ENCODE measurements at regions not wholly inside any gene's neighbourhood (a gene's known extent, or its start where the extent isn't known, plus 50 kb on each side); places are given as distances from the start of the nearest gene placed in this dataset.
"Not testable (repeated sequence)": the region's sequence is repeated elsewhere in the genome, so short reads cannot be mapped to it uniquely, and the experiment has no call there.

GRCh38 chr12:59079002-59079401 is 158.7 kb upstream of the LRIG3 start:
- no peak for DNase-seq

- no peak for DNase-seq
Measured at GRCh38 chr12:59077575-59078426, 157.5 kb upstream of the LRIG3 start.

- no peak for DNase-seq
Measured at GRCh38 chr12:59077153-59077552, 156.8 kb upstream of the LRIG3 start.

GRCh38 chr12:59076622-59077021 is 156.3 kb upstream of the LRIG3 start:
- DNase-seq: no peak

GRCh38 chr12:59075968-59076490 is 155.7 kb upstream of the LRIG3 start:
- no peak for DNase-seq

GRCh38 chr12:59075141-59075540 is 154.8 kb upstream of the LRIG3 start:
- DNase-seq: no peak

- no peak for DNase-seq
Measured at GRCh38 chr12:59070322-59070933, 150.1 kb upstream of the LRIG3 start.

GRCh38 chr12:59069516-59069915 is 149.2 kb upstream of the LRIG3 start:
- DNase-seq: no peak

GRCh38 chr12:59068436-59068835 is 148.1 kb upstream of the LRIG3 start:
- no peak for DNase-seq

GRCh38 chr12:59067083-59067482 is 146.8 kb upstream of the LRIG3 start:
- DNase-seq: no peak

- DNase-seq: no peak
Measured at GRCh38 chr12:59066445-59066844, 146.1 kb upstream of the LRIG3 start.

GRCh38 chr12:59059088-59059935 is 139.0 kb upstream of the LRIG3 start:
- DNase-seq: no peak

- DNase-seq: no peak
Measured at GRCh38 chr12:59056966-59057365, 136.7 kb upstream of the LRIG3 start.

- DNase-seq: no peak
Measured at GRCh38 chr12:59055204-59055860, 135.0 kb upstream of the LRIG3 start.

- not testable (repeated sequence) for DNase-seq
Measured at GRCh38 chr12:59053266-59053899, 133.1 kb upstream of the LRIG3 start.

- no peak for DNase-seq
Measured at GRCh38 chr12:59046763-59047534, 126.6 kb upstream of the LRIG3 start.

GRCh38 chr12:59044791-59045190 is 124.5 kb upstream of the LRIG3 start:
- DNase-seq: no peak

GRCh38 chr12:59041241-59042121 is 121.2 kb upstream of the LRIG3 start:
- no peak for DNase-seq

- DNase-seq: no peak
Measured at GRCh38 chr12:59040656-59041055, 120.4 kb upstream of the LRIG3 start.

GRCh38 chr12:59040043-59040442 is 119.7 kb upstream of the LRIG3 start:
- DNase-seq: no peak

All from C1 segment of cervical spinal cord (tissue), 14 donors.